ENCODE measurements at regions not wholly inside any gene's neighbourhood (a gene's known extent, or its start where the extent isn't known, plus 50 kb on each side); places are given as distances from the start of the nearest gene placed in this dataset.

- TF ChIP-seq, protein P1, sequence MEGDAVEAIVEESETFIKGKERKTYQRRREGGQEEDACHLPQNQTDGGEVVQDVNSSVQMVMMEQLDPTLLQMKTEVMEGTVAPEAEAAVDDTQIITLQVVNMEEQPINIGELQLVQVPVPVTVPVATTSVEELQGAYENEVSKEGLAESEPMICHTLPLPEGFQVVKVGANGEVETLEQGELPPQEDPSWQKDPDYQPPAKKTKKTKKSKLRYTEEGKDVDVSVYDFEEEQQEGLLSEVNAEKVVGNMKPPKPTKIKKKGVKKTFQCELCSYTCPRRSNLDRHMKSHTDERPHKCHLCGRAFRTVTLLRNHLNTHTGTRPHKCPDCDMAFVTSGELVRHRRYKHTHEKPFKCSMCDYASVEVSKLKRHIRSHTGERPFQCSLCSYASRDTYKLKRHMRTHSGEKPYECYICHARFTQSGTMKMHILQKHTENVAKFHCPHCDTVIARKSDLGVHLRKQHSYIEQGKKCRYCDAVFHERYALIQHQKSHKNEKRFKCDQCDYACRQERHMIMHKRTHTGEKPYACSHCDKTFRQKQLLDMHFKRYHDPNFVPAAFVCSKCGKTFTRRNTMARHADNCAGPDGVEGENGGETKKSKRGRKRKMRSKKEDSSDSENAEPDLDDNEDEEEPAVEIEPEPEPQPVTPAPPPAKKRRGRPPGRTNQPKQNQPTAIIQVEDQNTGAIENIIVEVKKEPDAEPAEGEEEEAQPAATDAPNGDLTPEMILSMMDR (conservative IDR thresholded peaks at IDR 0.05), result no peak
- TF ChIP-seq EZH2 (IDR thresholded peaks at IDR 0.05; ENCODE audit: low read depth), result no peak
Measured at GRCh38 chr2:145736871-145737270, 1217.0 kb upstream of the ZEB2 start.
